ENCODE measurements at regions not wholly inside any gene's neighbourhood (a gene's known extent, or its start where the extent isn't known, plus 50 kb on each side); places are given as distances from the start of the nearest gene placed in this dataset.

DNA sequence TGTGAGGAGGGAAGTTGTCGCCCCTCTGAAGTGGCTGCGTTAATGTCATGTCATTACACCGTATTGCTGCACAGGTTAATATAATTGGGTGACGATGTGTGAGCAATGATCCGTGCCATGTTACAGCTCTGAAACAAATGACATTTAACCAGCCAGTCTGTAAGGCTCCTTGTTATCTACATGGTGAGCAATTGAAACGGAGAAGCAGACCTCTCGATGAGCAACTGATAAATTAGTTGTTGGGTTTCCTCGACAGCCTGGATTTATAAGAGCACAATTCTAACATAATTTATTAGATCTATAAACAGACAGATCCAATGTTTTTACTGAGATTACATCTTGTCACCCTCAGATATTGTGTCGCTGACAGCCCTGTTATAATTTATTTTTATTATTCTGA lies 49.9 kb upstream of the MAFB start:
- no peak for DNase-seq (ENCODE audit: low spot score)

DNA sequence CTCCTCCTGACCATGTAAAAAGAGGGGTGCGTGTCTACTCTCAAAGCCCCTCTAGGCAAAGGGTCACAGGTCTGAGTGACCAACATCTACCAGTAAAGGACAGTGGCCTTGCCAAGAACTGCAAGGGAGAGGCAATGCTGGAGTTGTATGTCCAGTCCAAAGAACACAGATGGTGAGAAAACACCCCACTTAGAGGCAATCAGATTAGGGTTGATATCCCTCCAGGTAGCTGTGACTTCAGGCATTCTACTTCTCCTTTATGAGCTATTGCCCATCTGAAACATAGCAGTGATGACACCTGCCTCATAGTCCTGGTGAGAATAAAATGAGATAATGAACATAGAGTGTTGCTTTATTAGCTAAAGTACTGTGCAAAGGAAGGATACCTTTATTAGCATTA lies 50.8 kb upstream of the MAFB start:
- no peak for DNase-seq (ENCODE audit: low spot score)

- peak; percentile 45 for DNase-seq (ENCODE audit: low spot score)
These were observed 52.6 kb upstream of the MAFB start for GRCh38 chr20:40741507-40742106.

DNA sequence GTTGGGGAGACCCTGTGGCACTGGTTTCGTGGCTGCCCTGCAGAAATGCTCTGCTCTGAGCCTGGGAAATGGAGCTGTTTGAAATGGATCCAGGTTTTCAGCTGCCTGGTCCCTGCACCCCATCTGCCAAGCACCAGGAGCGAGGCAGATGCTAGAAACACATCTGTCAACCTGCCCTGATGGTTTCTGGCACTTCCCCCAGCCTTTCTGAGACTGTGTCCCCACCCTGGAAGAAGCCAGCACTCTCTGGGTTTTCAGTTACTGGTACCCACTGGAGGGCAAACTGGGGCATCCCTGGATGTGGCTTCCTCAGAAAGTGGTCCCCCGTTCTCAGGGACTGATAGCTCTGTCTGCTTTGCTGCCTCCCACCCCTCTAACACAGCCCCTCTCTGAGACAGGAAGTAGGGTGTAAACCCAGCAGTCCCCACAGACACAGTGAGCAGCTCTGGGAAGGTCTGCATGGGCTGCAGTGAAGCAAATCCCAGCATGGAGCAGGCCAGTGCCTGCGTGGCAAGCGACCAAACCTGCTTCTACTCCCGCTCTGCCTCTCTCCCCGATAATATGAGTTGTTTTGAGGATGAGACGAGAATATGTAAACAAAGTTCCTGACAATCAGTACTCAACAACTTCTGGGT lies 54.2 kb upstream of the MAFB start:
- DNase-seq (ENCODE audit: low spot score): no peak

- DNase-seq (ENCODE audit: low spot score): no peak
These were observed 55.2 kb upstream of the MAFB start for GRCh38 chr20:40744072-40744817.

DNA sequence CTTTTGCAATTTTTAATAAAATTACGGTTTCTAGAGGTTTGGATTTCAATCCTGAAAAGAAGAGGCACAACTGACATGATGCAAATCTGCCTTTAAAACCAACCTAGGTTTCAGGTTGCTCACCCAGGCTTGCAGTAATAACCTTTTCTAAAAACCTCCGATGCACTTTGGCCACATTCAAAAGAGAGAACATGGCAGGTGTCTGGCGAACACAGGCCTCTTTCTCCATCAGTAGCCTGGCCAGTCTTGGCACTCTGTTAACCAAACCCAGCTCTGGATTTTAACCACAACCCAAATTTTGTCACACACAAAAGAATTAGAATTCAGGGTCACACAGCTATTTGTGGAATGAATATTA lies 55.8 kb upstream of the MAFB start:
- no peak for DNase-seq (ENCODE audit: low spot score)

DNA sequence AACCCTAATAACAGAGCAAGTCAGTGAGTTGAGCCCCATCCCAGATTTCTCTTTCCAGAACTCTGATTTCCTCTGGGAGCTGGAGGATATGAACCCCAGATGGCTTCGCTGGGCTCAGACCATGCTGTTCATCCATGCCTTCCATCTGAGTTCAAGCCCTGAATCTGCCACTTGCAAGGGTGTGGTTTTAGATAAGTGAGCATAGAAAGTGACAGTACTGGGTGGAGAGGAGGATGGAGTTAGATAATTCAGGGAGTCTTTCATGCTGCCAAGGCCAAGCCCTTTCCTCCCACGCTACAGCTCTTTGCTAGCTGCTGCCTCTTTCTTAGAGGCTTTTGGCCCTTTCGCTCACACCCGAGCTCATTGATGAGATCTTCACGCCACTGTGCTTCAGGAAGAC lies 57.2 kb upstream of the MAFB start:
- no peak for DNase-seq (ENCODE audit: low spot score)

- DNase-seq (ENCODE audit: low spot score): no peak
These were observed 59.1 kb upstream of the MAFB start for GRCh38 chr20:40748182-40748581.

- DNase-seq (ENCODE audit: low spot score): no peak
These were observed 61.0 kb upstream of the MAFB start for GRCh38 chr20:40749985-40750506.

DNA sequence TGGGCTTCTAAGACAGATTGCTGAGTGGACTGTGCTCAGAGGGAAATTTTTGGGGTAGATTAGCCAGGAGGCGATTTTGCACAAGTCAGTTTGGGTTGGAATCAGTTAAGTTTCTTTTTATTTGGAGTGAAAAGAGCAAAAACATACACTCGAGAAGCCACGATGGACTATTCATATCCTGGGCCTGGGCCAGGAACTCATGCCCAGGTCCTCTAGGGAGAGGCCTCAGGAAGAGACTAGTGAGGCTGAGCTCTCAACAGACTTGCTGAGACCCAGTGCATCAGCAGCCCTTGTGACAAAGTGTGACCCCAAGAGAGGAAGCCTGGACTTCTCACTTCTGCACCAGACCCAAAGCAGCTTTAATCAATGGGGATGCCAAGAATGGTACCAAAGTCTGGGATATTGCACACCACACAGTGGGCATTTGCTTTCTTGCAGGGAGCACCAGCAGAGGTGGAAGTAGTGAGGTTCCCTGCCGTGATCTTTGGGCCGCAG lies 61.6 kb upstream of the MAFB start:
- DNase-seq (ENCODE audit: low spot score): no peak

DNA sequence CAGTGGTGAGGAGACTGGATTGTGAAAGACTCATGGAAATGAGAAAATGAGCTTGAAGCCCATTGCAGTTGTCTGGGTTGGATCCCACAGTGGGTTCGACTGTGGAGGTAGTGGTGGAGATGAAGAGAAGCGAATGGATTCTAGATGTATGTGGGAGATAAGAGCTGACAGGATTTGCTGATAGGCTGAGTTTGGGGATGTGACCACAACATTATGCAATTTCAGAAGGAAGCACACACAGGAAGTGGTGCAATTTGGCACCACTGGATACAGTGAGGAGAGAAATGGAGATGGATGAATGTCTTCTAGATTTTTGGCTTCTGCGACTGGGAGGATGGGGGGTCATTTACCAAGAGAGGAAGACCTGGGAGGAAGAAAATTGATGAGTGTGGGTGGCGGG lies 64.4 kb upstream of the MAFB start:
- DNase-seq (ENCODE audit: low spot score): no peak

- DNase-seq (ENCODE audit: low spot score): peak; percentile 52
These were observed 65.4 kb upstream of the MAFB start for GRCh38 chr20:40754339-40754943.

DNA sequence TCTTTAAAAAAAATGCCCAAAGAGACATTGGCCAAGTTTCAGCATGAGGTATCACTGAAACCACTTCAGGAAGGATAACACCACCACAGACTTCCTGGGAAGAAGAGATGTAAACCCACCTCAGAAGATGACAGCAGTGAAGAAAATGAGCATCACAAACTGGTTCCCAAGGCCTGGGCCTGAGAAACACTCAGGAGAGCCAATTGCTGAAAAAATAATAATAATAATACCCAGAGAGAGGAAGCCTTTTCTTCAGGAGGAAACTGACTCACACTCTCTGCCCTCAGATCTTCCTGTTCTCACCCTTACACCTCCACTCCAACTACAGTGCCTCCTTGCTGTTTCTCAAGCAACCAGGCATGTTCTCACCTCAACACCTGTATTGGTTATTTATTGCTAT lies 68.1 kb upstream of the MAFB start:
- peak; percentile 41 for DNase-seq (ENCODE audit: low spot score)

GRCh38 chr20:40758790-40759189 lies 69.8 kb upstream of the MAFB start:
- no peak for DNase-seq (ENCODE audit: low spot score)

DNA sequence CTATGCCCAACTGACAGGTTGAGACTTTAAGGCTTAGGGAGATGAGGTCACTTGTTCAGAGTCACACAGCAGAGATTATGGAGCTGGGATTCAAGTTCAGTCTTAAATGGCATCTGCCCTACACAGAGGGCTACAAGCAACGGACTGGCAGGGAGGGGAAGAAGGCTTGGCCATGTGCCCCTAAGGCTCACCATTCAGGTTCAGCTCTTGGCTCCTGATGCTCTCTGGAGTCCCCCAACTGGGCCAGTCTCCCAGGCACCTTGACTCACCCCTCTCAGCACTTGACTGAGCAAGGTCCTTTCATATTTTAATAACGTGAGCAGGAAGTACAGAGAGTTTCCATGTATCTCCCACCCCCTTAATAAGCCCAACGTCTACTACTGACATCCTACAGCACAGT lies 71.4 kb upstream of the MAFB start:
- DNase-seq (ENCODE audit: low spot score): no peak

DNA sequence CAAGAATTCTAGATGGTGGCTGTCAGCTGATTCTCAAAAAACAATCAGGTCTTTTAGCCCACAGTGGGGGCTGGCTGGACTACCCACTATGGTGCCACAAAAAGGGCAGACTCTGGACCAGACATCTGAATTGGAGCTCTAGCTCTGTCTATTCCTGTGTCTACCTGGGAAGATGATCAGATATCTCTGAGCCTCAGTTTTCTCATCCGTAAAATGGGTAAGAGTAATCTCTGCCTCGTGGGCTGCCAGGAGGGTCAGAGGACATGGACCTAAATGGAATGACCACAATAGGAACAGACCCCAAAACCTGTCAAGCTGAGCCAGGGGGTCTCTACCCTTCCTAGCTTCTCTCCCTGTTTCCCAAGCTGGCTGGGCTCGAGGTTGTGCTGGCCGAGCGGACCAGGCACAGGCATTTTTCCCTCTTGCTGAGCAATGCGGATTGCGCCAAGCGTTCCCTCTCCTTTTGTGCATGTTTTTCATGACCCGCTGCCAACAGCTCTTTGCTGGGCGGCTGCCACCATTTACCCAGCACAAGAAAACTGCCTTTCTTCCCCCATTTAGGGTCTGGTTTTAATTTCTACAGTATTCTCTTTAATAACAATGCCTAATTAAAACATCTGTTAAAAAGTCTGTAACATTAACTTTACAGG lies 74.7 kb upstream of the MAFB start:
- DNase-seq (ENCODE audit: low spot score): no peak

GRCh38 chr20:40765814-40766480 lies 76.9 kb upstream of the MAFB start:
- no peak for DNase-seq (ENCODE audit: low spot score)

DNA sequence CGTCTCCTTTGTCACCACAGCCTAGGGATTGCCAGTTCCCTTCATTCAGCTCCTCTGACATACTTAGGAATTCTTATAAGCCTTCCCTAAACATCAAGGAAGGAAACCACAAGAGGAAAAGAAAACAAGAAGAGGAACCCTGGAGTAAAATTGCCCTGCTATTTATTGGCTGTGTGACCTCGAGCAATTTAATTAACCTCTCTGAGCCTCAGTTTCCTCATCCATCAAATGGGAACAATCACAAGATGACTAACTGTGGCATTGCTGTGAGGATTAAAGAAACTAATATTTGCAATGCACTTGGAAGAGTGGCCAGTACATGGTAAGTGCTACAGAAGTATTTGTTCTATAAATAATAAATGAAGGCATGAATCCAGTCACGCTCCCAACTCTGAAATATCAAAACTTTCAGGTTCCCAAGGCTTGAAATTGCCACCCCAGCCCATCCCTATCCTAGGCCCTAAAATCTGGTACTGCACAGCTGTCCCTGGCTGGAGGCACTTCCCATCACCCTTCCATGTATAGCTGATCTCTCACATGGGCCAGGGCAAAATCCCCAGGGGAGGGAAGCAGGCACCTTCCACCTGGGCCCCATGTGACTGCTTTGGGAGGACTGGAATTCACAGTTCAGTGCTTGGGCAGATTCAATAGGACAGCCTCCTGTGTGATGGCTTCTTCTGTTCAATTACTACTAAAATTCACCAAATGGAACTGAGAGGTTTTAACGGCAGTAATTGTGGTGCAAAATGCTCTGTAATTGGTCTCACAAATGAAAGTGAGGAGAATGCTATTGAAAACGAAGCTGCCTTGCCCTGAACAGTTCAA lies 78.0 kb upstream of the MAFB start:
- no peak for DNase-seq (ENCODE audit: low spot score)

GRCh38 chr20:40767615-40767924 lies 78.5 kb upstream of the MAFB start:
- DNase-seq (ENCODE audit: low spot score): no peak

- DNase-seq (ENCODE audit: low spot score): no peak
These were observed 79.1 kb upstream of the MAFB start for GRCh38 chr20:40768105-40768504.

- DNase-seq (ENCODE audit: low spot score): no peak
These were observed 80.7 kb upstream of the MAFB start for GRCh38 chr20:40769677-40770285.
